Ishikawa (cell line): ENCODE measurements at regions not wholly inside any gene's neighbourhood (a gene's known extent, or its start where the extent isn't known, plus 50 kb on each side); places are given as distances from the start of the nearest gene placed in this dataset.

Experiments
- CEBPB ChIP-seq: IDR thresholded peaks from 2 replicates; pipeline ENCODE4 v1.6.1; 2012
- CREB1 ChIP-seq: IDR thresholded peaks from 2 replicates; pipeline ENCODE4 v1.6.1; 2012; ENCODE audit warnings: low read depth
- EGR1 ChIP-seq: IDR thresholded peaks from 2 replicates; pipeline ENCODE4 v1.6.1; 2012
- EP300 ChIP-seq: IDR thresholded peaks from 2 replicates; pipeline ENCODE4 v1.6.1; 2012; ENCODE audit warnings: borderline replicate concordance
- FOXM1 ChIP-seq: IDR thresholded peaks from 2 replicates; pipeline ENCODE4 v1.6.1; 2012; ENCODE audit warnings: low read depth, borderline replicate concordance
- NFIC ChIP-seq: IDR thresholded peaks from 2 replicates; pipeline ENCODE4 v1.6.1; 2012
- RAD21 ChIP-seq: IDR thresholded peaks from 2 replicates; pipeline ENCODE4 v1.6.1; 2012; ENCODE audit warnings: low read depth
- TAF1 ChIP-seq: IDR thresholded peaks from 2 replicates; pipeline ENCODE4 v1.6.1; 2012; ENCODE audit warnings: low read depth, mild to moderate bottlenecking
- TEAD4 ChIP-seq: IDR thresholded peaks from 2 replicates; pipeline ENCODE4 v1.6.1; 2012
- YY1 ChIP-seq: IDR thresholded peaks from 2 replicates; pipeline ENCODE4 v1.6.1; 2012; ENCODE audit warnings: low read depth
- TF ChIP-seq, protein P1 (sequence below): IDR thresholded peaks from 2 replicates; pipeline ENCODE4 v1.6.1; 2012; ENCODE audit warnings: low read depth, mild to moderate bottlenecking
- TF ChIP-seq, protein P2 (sequence below): IDR thresholded peaks from 2 replicates; pipeline ENCODE4 v1.6.1; 2012

DNA sequence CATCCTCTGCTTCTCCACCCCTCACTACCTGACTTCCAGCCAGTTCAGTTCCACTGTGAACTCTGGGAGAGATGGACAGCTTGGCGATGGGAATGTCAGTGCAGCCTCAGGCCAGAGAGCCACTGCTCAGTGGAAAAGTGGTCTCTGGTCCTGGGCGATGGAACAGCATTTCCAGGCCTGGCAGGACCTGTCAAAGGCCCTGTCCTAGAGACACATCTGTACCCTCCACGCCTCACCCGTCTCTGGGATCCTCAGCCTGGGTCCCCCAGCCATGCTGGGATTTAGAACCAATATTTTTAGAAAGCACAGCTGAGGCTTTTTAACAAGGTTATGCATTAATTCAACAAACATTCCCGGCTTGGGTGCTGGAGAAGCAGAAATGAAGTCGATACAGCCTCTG is 165.7 kb downstream of the MN1 start:
- TF ChIP-seq TAF1, result no peak
- TF ChIP-seq EP300, result no peak
- no peak for TF ChIP-seq CEBPB
- no peak for TF ChIP-seq NFIC
- TF ChIP-seq, protein P1, sequence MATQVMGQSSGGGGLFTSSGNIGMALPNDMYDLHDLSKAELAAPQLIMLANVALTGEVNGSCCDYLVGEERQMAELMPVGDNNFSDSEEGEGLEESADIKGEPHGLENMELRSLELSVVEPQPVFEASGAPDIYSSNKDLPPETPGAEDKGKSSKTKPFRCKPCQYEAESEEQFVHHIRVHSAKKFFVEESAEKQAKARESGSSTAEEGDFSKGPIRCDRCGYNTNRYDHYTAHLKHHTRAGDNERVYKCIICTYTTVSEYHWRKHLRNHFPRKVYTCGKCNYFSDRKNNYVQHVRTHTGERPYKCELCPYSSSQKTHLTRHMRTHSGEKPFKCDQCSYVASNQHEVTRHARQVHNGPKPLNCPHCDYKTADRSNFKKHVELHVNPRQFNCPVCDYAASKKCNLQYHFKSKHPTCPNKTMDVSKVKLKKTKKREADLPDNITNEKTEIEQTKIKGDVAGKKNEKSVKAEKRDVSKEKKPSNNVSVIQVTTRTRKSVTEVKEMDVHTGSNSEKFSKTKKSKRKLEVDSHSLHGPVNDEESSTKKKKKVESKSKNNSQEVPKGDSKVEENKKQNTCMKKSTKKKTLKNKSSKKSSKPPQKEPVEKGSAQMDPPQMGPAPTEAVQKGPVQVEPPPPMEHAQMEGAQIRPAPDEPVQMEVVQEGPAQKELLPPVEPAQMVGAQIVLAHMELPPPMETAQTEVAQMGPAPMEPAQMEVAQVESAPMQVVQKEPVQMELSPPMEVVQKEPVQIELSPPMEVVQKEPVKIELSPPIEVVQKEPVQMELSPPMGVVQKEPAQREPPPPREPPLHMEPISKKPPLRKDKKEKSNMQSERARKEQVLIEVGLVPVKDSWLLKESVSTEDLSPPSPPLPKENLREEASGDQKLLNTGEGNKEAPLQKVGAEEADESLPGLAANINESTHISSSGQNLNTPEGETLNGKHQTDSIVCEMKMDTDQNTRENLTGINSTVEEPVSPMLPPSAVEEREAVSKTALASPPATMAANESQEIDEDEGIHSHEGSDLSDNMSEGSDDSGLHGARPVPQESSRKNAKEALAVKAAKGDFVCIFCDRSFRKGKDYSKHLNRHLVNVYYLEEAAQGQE, result no peak
- no peak for TF ChIP-seq EGR1
- TF ChIP-seq RAD21, result no peak
- no peak for TF ChIP-seq TEAD4
- no peak for TF ChIP-seq YY1
- no peak for TF ChIP-seq CREB1
- TF ChIP-seq, protein P2, sequence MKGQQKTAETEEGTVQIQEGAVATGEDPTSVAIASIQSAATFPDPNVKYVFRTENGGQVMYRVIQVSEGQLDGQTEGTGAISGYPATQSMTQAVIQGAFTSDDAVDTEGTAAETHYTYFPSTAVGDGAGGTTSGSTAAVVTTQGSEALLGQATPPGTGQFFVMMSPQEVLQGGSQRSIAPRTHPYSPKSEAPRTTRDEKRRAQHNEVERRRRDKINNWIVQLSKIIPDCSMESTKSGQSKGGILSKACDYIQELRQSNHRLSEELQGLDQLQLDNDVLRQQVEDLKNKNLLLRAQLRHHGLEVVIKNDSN, result no peak
- no peak for TF ChIP-seq FOXM1
